Fibroblast of peridontal ligament (primary cell): ENCODE measurements at regions not wholly inside any gene's neighbourhood (a gene's known extent, or its start where the extent isn't known, plus 50 kb on each side); places are given as distances from the start of the nearest gene placed in this dataset.
"Not testable (repeated sequence)": the region's sequence is repeated elsewhere in the genome, so short reads cannot be mapped to it uniquely, and the experiment has no call there.

Experiments
- DNase-seq: peaks from one replicate; pipeline ENCODE4 v3.0.0-alpha.2; 2010; ENCODE audit errors: extremely low read depth

DNA sequence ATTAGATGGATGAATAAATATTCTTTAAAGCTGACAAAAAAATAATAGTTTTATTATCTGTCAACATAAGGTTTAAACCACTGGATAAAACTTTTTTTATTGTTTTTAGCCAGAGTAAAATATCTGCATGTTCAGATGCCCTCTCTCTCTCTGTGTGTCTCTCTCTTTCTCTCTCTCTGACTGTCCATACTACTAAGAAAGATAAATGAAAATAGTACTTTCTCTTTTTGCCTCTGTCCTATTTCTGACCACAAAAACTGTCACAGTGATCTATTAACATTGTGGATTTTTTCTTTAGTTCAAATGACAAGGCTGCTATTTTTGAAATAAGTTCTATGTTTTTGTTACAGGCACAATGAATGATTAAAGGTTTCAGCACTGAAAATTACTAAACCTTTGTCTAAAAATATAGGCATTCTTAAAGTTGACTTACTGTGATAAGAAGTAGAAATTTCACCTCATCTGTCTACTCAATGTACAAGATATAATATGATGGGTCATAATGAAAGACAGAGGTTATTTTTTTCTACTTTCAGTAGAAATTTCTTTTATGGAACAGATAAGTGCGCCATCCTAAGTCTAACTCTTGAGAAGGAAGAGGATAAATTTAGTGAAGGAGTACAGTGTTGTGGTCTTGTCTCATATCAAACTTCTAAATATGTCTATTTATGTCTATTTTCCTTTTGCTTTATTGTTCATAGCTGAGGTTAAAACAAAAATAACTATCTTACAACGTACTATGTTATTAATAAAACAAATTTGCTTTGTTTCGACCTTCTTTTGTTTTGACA, 341.9 kb upstream of the EYS start:
- no peak for DNase-seq

- DNase-seq: no peak
Observed at GRCh38 chr6:66032626-66033025, 325.6 kb upstream of the EYS start.

DNA sequence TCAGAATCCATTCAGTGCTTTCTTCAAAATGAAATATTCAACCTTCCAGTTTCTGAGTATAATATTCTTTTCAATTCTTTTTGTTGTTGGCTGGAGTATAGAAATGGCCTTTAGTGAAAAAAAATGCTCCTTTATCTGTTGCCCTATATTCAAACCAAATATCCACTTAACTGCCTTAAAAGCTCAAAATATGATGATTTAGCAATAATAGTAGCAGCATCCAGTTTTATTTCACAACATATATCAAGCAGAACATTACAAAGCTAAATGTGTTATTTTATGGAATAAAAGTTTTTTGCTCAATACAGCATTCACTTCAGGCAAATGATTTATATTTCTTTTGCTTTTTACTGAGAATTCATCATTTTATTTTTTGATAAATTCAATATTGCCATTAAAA, 322.4 kb upstream of the EYS start:
- DNase-seq: no peak

GRCh38 chr6:65999288-65999791, 292.3 kb upstream of the EYS start:
- DNase-seq: no peak

DNA sequence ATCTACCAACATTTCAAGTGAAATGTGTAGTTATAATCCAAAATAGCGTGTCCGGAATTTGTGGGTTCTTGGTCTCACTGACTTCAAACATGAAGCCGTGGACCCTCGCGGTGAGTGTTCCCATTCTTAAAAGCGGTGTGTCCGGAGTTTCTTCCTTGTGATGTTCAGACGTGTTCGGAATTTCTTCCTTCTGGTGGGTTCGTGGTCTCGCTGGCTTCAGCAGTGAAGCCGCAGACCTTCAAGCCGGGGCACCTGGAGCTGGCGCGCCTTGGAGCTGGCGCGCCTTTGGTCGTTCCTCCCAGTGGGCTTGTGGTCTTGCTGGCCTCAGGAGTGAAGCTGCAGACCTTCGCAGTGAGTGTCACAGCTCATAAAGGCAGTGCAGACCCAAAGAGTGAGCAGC, 291.5 kb upstream of the EYS start:
- no peak for DNase-seq

- DNase-seq: no peak
Observed at GRCh38 chr6:65997539-65997938, 290.5 kb upstream of the EYS start.

GRCh38 chr6:65996096-65996495, 289.1 kb upstream of the EYS start:
- no peak for DNase-seq

DNA sequence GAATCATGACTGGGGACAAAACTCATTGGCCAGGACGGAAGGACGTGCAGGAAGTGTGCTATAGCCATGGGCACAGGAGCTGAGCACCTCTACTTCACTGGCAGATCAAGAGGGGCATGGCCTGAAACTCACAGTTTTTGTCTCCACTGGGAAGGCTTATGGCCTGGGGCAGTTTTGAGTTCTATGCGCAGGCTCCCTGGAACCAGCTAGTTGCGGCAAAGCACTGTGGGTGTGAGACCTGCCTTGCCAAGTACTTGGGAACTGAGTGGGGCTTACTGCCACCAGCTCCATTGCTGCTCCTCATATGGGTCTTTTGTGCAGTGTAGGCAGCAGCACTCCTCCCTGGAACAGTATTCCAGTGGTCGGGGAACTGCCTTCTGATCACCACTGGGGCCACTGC, 282.6 kb upstream of the EYS start:
- DNase-seq: no peak

DNA sequence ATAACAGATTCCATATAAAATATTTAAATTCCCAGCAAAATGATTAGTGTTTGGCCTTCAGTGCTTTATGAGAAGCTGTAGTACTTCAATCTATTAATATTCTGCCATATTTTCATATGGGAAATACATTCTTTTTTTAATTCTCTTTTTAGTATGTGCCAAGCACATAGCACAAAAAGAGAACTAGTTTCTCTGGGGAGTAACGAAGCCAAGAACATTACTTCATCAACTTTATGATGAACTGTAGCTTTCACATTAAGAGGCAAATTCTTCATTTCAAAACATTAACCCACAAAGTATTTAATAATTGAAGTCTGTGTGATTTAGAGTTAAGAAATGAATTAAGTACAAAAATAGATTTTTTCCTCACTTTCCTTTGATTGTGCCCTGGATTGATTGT, 281.0 kb upstream of the EYS start:
- DNase-seq: no peak

GRCh38 chr6:65984089-65984488, 277.1 kb upstream of the EYS start:
- DNase-seq: no peak

- DNase-seq: no peak
Observed at GRCh38 chr6:65979120-65979519, 272.1 kb upstream of the EYS start.

DNA sequence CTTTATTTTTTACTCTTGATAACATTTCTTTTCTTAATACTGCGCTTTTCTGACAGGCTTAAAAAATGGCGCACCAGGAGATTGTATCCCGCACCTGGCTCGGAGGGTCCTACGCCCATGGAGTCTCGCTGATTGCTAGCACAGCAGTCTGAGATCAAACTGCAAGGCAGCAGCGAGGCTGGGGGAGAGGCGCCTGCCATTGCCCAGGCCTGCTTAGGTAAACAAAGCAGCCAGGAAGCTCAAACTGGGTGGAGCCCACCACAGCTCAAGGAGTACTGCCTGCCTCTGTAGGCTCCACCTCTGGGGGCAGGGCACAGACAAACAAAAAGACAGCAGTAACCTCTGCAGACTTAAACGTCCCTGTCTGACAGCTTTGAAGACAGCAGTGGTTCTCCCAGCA, 264.2 kb upstream of the EYS start:
- DNase-seq: not testable (repeated sequence)

GRCh38 chr6:65964261-65964660, 257.2 kb upstream of the EYS start:
- no peak for DNase-seq

GRCh38 chr6:65955034-65955433, 248.0 kb upstream of the EYS start:
- DNase-seq: no peak

- no peak for DNase-seq
Observed at GRCh38 chr6:65948062-65948461, 241.0 kb upstream of the EYS start.

DNA sequence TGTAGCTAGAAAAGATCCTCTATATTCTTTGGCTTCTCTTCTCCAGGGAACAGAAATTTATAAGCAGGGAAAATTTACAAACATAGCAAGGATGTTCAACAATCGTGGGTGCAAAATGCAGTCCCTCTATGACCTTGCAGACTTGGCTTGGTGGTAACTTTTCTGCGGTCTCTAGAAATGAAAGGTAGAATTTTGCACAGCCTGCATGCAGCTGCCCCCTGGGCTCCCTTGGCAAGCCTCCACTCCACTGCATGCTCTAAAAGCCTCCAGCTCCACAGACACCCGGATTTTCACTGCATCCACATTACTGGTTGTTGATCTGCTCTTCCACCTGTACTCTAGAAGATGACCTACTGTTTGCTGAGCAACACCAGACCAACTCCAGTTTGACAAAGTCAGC, 236.5 kb upstream of the EYS start:
- DNase-seq: no peak

- DNase-seq: no peak
Observed at GRCh38 chr6:65943051-65943450, 236.0 kb upstream of the EYS start.

DNA sequence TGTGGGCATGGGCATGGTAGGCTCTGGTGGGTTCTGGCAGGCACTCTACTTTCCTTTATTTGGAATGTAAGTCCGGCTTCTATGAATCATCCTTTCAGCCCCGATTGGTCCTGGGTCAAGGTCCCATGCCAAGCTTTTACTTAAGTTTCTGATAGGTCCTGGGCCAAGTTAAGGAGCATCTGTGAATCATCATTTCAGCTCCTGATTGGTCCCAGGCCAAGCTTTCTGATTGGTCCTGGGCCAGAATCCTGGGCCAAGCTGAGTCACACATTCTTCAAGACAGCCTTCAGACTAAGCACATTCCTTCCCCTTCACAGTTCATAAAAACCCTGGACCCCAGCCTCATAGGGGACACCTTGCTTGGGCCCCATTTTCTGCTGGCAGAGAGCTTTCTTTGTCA, 231.0 kb upstream of the EYS start:
- DNase-seq: no peak

- no peak for DNase-seq
Observed at GRCh38 chr6:65935412-65935811, 228.4 kb upstream of the EYS start.

GRCh38 chr6:65933390-65933789, 226.4 kb upstream of the EYS start:
- DNase-seq: no peak

DNA sequence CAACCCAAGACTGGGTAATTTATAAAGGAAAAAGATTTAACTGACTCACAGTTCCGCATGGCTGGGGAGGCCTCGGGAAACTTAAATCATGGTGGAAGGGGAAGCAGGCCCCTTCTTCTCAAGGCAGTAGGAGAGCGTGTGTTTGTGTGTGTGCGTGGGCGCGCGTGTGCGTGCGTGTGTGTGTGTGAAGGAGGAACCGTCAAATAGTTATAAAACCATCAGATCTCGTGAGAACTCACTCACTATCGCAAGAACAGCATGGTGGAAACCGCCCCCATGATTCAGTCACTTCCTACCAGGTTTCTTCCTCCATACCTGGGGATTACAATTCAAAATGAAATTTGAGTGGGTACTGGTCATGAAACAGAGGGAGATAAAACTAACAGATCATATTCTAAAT, 220.1 kb upstream of the EYS start:
- DNase-seq: no peak

DNA sequence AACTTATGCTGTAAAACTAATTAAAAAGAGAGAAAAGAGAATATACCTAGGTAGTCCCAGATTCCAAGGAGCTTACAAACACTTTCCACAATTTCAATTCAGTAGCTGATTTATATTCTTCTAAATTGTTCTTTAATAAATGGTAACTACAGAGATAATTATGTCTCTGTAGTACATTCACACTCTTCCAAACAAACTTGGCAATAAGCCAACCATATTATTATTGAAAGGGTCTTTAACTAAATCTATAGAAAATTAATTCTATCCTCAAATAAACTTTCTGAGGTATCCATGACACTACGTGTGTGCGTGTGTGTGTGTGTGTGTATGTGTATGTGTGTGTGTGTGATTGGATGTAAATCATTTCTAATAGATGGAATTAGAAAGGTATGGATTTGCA, 217.4 kb upstream of the EYS start:
- no peak for DNase-seq

- no peak for DNase-seq
Observed at GRCh38 chr6:65922049-65922448, 215.0 kb upstream of the EYS start.

DNA sequence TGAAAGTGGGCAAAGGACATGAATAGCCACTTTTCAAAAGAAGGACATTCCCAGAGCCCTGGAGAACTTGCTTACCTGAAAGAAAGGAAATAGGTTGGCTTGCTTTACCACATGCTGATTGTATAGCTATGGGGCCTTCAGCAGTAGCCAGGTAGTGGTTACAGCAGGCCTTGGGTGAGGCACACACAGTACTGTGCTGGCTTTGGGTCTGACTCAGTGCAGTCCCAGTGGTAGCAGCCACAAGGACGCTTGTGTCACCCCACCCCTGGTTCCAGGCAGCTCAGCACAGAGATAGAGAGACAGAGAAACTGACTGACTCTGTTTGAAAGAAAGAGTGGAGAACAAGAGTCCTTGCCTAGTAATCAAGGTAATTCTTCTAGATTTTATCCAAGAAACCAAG, 201.0 kb upstream of the EYS start:
- no peak for DNase-seq
